ENCODE measurements at regions not wholly inside any gene's neighbourhood (a gene's known extent, or its start where the extent isn't known, plus 50 kb on each side); places are given as distances from the start of the nearest gene placed in this dataset.

DNA sequence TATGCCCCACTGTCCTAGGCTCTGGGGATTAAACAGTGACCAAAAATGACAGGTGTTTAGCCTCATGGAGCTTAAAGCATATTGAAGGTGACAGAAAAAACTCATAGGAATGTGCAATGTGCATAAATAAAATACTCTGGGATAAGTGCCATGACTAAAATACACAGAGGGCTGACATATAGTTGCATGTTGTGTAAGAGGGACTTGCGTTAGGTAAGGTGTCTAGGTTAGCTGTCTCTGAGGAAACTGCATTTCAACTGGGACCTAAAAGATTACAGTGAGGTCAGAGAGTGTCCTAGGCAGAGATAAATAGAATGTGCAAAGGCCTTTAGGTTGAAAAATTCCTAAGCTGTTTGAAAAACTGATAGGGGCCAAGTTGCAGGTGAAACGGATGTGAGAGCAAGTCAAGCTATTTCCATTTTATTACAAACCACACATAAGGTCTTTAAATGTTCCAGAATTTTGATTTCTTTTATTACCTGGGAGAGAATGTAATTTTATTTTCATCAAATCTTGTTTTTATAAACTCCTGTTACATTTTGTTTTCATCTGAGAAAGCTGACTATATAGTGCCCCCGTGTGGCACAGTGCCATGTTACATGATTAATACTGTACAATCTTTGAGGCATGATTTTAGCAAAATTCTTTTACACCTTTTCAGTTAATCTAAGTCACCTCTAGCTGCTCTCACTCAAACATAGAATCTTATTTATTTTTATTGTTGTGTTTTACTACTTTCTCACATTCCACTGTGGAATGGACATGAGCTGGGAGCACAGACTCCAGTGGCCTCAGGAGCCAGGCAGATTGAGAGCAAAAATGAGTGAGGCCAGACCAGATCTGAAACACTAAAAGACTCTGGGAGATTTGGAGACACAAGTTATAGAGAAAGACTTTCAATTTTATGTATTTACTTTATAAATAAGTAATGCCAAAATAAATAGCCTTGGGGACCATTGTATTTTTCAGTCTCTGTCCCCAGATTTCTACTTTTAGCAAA lies 259.6 kb upstream of the ZNF717 start:
- DNase-seq (ENCODE audit: extremely low read depth, low read depth): no peak
- TF ChIP-seq, protein P1, sequence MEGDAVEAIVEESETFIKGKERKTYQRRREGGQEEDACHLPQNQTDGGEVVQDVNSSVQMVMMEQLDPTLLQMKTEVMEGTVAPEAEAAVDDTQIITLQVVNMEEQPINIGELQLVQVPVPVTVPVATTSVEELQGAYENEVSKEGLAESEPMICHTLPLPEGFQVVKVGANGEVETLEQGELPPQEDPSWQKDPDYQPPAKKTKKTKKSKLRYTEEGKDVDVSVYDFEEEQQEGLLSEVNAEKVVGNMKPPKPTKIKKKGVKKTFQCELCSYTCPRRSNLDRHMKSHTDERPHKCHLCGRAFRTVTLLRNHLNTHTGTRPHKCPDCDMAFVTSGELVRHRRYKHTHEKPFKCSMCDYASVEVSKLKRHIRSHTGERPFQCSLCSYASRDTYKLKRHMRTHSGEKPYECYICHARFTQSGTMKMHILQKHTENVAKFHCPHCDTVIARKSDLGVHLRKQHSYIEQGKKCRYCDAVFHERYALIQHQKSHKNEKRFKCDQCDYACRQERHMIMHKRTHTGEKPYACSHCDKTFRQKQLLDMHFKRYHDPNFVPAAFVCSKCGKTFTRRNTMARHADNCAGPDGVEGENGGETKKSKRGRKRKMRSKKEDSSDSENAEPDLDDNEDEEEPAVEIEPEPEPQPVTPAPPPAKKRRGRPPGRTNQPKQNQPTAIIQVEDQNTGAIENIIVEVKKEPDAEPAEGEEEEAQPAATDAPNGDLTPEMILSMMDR (IDR thresholded peaks at IDR 0.05; ENCODE audit: low read depth, low read length): peak; percentile 7

DNA sequence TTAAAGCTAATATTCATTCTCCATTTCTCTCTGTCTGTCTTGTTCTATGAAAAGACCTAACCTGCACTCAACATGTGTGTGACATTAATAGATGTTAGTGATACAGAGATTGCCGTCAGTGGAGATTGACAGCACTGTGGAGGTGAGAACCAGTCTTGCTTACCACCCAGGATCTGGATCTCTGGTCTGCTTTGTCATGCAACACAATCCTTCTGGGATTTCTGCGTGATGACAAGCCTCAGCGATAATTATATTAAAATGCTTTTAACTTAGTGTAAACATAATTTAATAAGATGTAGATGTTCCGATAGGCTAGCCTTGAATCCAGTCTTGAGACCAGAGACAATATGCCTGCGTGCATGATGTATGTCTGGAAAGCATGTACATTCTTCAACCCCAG lies 262.0 kb upstream of the ZNF717 start:
- no peak for DNase-seq (ENCODE audit: extremely low read depth, low read depth)
- TF ChIP-seq, protein P1 (IDR thresholded peaks at IDR 0.05; ENCODE audit: low read depth, low read length): no peak

DNA sequence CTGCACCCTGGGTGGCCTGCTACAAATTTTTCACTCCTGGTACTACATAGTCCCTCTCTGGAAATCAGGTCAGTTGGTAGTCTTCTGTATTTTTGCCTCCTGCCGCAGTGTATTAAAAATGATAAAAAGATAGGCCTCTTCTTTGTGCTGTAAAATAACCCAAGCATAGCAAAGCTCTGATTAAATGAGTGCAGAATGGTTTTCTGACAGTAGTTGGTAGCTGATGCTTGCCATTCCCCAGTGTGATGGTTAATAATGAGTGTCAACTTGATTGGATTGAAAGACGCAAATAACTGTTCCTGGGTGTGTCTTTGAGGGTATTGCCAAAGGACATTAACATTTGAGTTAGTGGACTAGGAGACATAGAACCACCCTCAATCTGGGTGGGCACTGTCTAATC lies 264.4 kb upstream of the ZNF717 start:
- TF ChIP-seq, protein P1 (IDR thresholded peaks at IDR 0.05; ENCODE audit: low read depth, low read length): no peak
- no peak for DNase-seq (ENCODE audit: extremely low read depth, low read depth)

DNA sequence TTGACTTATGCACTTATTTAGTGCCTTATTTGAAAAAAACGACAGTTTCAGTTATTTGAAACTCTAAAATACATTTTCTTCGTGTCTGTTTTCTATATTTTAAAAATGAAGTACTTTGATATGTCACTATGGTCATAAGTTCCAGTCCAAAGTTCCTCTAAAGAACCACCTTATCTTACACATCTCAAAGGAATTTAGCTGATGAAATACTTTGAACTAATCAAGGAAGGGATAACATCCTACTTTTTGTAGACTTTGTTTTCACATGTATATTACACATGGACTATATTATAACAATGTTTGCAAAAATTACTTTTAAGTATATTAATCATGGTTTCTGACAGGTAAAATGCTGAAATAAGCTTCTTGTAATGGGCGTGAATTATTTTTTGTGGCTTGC lies 265.8 kb upstream of the ZNF717 start:
- TF ChIP-seq, protein P1 (IDR thresholded peaks at IDR 0.05; ENCODE audit: low read depth, low read length): no peak
- DNase-seq (ENCODE audit: extremely low read depth, low read depth): no peak

DNA sequence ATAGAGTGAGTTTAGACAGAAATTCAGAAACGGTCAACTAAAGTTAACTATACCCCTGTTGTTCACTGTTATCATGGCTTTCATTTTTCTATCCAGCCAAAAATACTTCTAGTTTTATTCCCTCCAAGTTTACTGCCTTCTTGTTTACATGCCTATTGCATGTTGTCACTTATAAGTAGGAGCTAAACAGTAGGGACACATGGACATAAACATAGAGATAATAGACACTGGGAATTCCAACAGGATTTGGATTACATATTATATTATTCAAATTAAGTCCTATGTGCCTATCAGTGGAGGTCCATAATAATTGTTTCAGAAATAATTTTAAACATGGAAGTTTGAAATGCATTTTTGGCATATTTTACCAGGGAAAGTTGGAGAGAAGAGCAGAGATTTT lies 269.1 kb upstream of the ZNF717 start:
- TF ChIP-seq, protein P1 (IDR thresholded peaks at IDR 0.05; ENCODE audit: low read depth, low read length): no peak
- DNase-seq (ENCODE audit: extremely low read depth, low read depth): no peak

DNA sequence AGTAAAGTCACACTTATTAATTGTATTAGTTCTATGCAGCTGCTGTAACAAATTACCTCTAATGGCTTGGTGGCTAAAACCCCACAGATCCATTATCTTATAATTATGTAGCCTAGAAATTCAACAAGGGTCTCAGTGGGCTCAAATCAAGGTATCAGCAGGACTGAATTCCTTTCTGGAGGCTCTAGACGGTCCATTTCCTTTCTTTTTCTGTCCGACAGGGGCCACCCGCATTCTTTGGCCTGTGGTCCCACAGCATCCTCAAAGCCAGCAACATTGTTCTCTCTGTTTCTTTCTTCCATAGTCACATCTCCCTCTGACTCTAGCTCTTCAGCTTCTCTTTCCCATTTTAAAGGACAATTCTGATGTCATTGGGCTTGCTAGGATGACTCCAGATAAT lies 276.3 kb upstream of the ZNF717 start:
- DNase-seq (ENCODE audit: extremely low read depth, low read depth): no peak
- TF ChIP-seq, protein P1 (IDR thresholded peaks at IDR 0.05; ENCODE audit: low read depth, low read length): no peak

DNA sequence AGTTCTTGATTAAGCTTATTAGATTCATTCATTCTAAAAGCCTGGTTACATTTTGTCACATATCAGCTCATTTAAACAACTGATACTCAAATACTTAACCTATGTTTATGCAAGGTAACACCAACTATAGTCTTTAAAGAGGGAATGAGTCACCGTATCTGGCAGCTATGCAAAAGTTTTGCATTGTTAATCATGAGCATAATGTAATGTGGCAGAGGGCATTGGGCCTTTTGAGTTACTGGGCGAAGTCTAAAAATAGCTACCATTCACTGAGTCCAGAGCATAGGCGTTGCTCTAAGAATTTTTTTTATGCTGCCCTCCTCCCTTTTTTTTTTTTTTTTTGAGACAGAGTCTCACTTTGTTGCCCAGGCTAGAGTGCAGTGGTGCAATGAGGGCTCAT lies 277.7 kb upstream of the ZNF717 start:
- no peak for DNase-seq (ENCODE audit: extremely low read depth, low read depth)
- TF ChIP-seq, protein P1 (IDR thresholded peaks at IDR 0.05; ENCODE audit: low read depth, low read length): no peak

Measured in AG09319 (cell line).